Liver (tissue), 7 donors: ENCODE measurements at regions not wholly inside any gene's neighbourhood (a gene's known extent, or its start where the extent isn't known, plus 50 kb on each side); places are given as distances from the start of the nearest gene placed in this dataset.
"Not testable (repeated sequence)": the region's sequence is repeated elsewhere in the genome, so short reads cannot be mapped to it uniquely, and the experiment has no call there.

ENCODE experiments used
- DNase-seq: peaks from one replicate; pipeline ENCODE4 v3.0.0-alpha.2; 2017; ENCODE audit warnings: low spot score
- H3K27ac ChIP-seq, 2 donors: one replicate each; pipeline ENCODE4 v1.7.0; 2013; ENCODE audit warnings: inconsistent platforms in 2 of 2, low read length in 2 of 2, control low read depth in 1 of 2, low read depth in 1 of 2, mild to moderate bottlenecking in 1 of 2
- H3K27me3 ChIP-seq, 4 donors: one replicate each; pipeline versions ENCODE4 v1.6.1 to v1.7.0; 2013; ENCODE audit warnings: low read length in 3 of 4, inconsistent platforms in 1 of 4, mild to moderate bottlenecking in 1 of 4, moderate library complexity in 1 of 4; ENCODE audit not compliant: control insufficient read depth in 4 of 4, insufficient read depth in 4 of 4
- H3K36me3 ChIP-seq, 4 donors: one replicate each; pipeline versions ENCODE4 v1.6.1 to v1.7.0; 2013; ENCODE audit warnings: low read length in 3 of 4, mild to moderate bottlenecking in 3 of 4, low read depth in 1 of 4, moderate library complexity in 1 of 4; ENCODE audit not compliant: control insufficient read depth in 4 of 4, insufficient read depth in 3 of 4
- H3K4me1 ChIP-seq, 4 donors: one replicate each; pipeline versions ENCODE4 v1.6.1 to v1.7.0; 2013; ENCODE audit warnings: low read length in 3 of 4, mild to moderate bottlenecking in 3 of 4, moderate library complexity in 1 of 4; ENCODE audit not compliant: control insufficient read depth in 4 of 4, insufficient read depth in 4 of 4
- H3K4me3 ChIP-seq, 3 donors: one replicate each; pipeline versions ENCODE4 v1.6.1 to v1.7.0; 2013; ENCODE audit warnings: low read length in 3 of 3, control low read depth in 1 of 3, low read depth in 1 of 3, mild to moderate bottlenecking in 1 of 3
- H3K9ac ChIP-seq, 2 donors: one replicate each; pipeline ENCODE4 v1.7.0; 2013; ENCODE audit warnings: low read length in 2 of 2, mild to moderate bottlenecking in 2 of 2, moderate library complexity in 2 of 2, control low read depth in 1 of 2, low read depth in 1 of 2
- H3K9me3 ChIP-seq, 4 donors: one replicate each; pipeline versions ENCODE4 v1.6.1 to v1.7.0; 2013; ENCODE audit warnings: low read length in 3 of 4; ENCODE audit not compliant: control insufficient read depth in 4 of 4
- EGR1 ChIP-seq, 2 donors: IDR thresholded peaks; 2 replicates each; pipeline ENCODE4 v1.6.1; 2016 to 2018; ENCODE audit warnings: antibody characterized with exemption in 2 of 2, low read depth in 2 of 2
- HNF4G ChIP-seq: IDR thresholded peaks from 2 replicates; pipeline ENCODE4 v1.6.1; 2016; ENCODE audit warnings: antibody characterized with exemption
- JUND ChIP-seq, 2 donors: IDR thresholded peaks; 2 replicates each; pipeline ENCODE4 v1.6.1; 2016; ENCODE audit warnings: antibody characterized with exemption in 2 of 2
- MAX ChIP-seq: IDR thresholded peaks from 2 replicates; pipeline ENCODE4 v1.6.1; 2016; ENCODE audit warnings: antibody characterized with exemption
- RAD21 ChIP-seq, 2 donors: IDR thresholded peaks; 2 replicates each; pipeline ENCODE4 v1.6.1; 2016; ENCODE audit warnings: antibody characterized with exemption in 2 of 2, mild to moderate bottlenecking in 2 of 2
- RXRA ChIP-seq, 2 donors: IDR thresholded peaks; 2 replicates each; pipeline ENCODE4 v1.6.1; 2017 to 2018; ENCODE audit warnings: antibody characterized with exemption in 2 of 2, mild to moderate bottlenecking in 1 of 2
- YY1 ChIP-seq: IDR thresholded peaks from 2 replicates; pipeline ENCODE4 v1.6.1; 2016; ENCODE audit warnings: antibody characterized with exemption, mild to moderate bottlenecking
- ZBTB33 ChIP-seq: IDR thresholded peaks from 2 replicates; pipeline ENCODE4 v1.6.1; 2016; ENCODE audit warnings: antibody characterized with exemption
- WGBS: extraction: QIAGEN DNeasy Blood & Tissue Kit; methylation state at CpG from one replicate; pipeline ENCODE4 v1.1.7; 2013; 5-methylcytosine and 5-hydroxymethylcytosine counted together
- TF ChIP-seq, protein P1 (sequence below): IDR thresholded peaks from 2 replicates; pipeline ENCODE4 v1.6.1; 2016; ENCODE audit warnings: antibody characterized with exemption, mild to moderate bottlenecking
- donor health status: healthy.
- donor health status: healthy.
- donor health status: healthy.
- donor health status: healthy.

DNA sequence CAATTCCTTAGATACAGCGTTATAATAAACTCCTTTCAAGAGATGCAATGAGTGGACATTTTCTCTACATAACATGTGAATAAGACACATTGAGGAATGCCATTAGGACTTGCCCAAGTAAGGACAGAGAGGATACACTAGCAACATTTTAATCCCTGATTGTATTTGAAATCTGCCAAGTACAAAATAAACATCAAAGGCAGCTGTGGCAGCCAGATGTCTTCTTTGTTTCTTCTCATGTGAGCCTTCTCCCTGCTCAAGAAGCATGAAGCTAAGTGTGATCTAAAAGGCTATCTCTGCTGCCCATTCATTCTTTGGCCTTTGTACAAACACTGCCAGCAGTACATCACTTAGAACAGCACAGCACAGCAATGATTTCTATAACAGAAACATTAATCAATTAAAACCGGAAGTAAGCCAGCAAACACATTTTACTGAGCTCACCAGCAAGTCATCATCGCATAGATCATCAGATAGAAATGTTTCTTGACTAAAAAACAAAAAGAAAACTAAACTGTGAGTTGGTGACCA lies 364.0 kb downstream of the CNTN6 start:
- DNase-seq: no peak
- H3K9ac ChIP-seq: no peak overlapping the region
- 63% methylated on average over 3 of the region's 3 CpGs for WGBS
- H3K9me3 ChIP-seq: no peaks in the 10 kb centered on the region
- no peak overlapping the region for H3K4me3 ChIP-seq
- no peaks in the 10 kb centered on the region for H3K4me1 ChIP-seq
- no peaks in the 10 kb centered on the region for H3K36me3 ChIP-seq
- H3K27ac ChIP-seq: no peak overlapping the region
- no peaks in the 10 kb centered on the region for H3K27me3 ChIP-seq
- no peak for TF ChIP-seq RAD21 (IDR thresholded peaks at IDR 0.05)
- TF ChIP-seq JUND (IDR thresholded peaks at IDR 0.05): no peak
- no peak for TF ChIP-seq EGR1 (IDR thresholded peaks at IDR 0.05; ENCODE audit: low read depth in 2 of 2)
- TF ChIP-seq MAX: no peak
- TF ChIP-seq ZBTB33: no peak
- TF ChIP-seq YY1: no peak

DNA sequence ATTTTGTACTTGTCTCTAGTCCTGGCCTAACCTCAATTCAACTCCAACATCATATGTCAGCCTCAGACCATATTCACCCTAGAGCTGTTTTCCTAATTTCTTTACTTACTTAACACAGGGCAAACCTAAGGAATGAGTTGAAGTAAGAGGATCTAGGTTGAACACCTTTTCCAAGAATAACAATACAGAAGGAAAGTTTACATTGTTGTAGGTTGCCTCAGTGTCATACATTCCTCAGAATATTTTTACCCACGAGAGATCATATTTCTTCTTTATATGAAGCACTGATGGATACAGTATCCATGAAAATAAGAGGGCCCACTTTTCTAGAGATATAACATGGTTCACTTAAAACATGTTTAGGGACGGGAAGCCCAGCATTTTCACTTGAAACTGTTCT lies 369.5 kb downstream of the CNTN6 start:
- Histone ChIP-seq H3K9me3 (no peaks in the 10 kb centered on the region), H3K4me1 (no peaks in the 10 kb centered on the region), H3K27me3 (no peaks in the 10 kb centered on the region), H3K27ac (no peak overlapping the region), H3K4me3 (no peak overlapping the region), H3K9ac (no peak overlapping the region), H3K36me3 (no peaks in the 10 kb centered on the region)
- whole genome bisulfite sequencing: 64% methylated on average over 2 of the region's 2 CpGs
- no peak for DNase-seq
- TF ChIP-seq, protein P1, sequence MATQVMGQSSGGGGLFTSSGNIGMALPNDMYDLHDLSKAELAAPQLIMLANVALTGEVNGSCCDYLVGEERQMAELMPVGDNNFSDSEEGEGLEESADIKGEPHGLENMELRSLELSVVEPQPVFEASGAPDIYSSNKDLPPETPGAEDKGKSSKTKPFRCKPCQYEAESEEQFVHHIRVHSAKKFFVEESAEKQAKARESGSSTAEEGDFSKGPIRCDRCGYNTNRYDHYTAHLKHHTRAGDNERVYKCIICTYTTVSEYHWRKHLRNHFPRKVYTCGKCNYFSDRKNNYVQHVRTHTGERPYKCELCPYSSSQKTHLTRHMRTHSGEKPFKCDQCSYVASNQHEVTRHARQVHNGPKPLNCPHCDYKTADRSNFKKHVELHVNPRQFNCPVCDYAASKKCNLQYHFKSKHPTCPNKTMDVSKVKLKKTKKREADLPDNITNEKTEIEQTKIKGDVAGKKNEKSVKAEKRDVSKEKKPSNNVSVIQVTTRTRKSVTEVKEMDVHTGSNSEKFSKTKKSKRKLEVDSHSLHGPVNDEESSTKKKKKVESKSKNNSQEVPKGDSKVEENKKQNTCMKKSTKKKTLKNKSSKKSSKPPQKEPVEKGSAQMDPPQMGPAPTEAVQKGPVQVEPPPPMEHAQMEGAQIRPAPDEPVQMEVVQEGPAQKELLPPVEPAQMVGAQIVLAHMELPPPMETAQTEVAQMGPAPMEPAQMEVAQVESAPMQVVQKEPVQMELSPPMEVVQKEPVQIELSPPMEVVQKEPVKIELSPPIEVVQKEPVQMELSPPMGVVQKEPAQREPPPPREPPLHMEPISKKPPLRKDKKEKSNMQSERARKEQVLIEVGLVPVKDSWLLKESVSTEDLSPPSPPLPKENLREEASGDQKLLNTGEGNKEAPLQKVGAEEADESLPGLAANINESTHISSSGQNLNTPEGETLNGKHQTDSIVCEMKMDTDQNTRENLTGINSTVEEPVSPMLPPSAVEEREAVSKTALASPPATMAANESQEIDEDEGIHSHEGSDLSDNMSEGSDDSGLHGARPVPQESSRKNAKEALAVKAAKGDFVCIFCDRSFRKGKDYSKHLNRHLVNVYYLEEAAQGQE: no peak

- Histone ChIP-seq H3K9me3 (no peaks in the 10 kb centered on the region), H3K9ac (no peak overlapping the region), H3K4me1 (no peaks in the 10 kb centered on the region), H3K27ac (no peak overlapping the region), H3K36me3 (no peaks in the 10 kb centered on the region), H3K4me3 (no peak overlapping the region), H3K27me3 (no peaks in the 10 kb centered on the region)
- no peak for TF ChIP-seq HNF4G
- TF ChIP-seq RXRA (IDR thresholded peaks at IDR 0.05): no peak
- no peak for TF ChIP-seq MAX
- TF ChIP-seq JUND (IDR thresholded peaks at IDR 0.05): no peak
- no peak for TF ChIP-seq EGR1 (IDR thresholded peaks at IDR 0.05; ENCODE audit: low read depth in 2 of 2)
- TF ChIP-seq YY1: no peak
- no peak for DNase-seq
- WGBS: 61% methylated on average over 3 of the region's 3 CpGs
These were observed 370.1 kb downstream of the CNTN6 start for GRCh38 chr3:1462856-1463450.

GRCh38 chr3:1465091-1465490 lies 372.3 kb downstream of the CNTN6 start:
- not testable (repeated sequence) for H3K36me3 ChIP-seq, H3K27ac ChIP-seq, H3K27me3 ChIP-seq, H3K4me3 ChIP-seq, H3K9ac ChIP-seq, H3K9me3 ChIP-seq, H3K4me1 ChIP-seq, DNase-seq
- 83% methylated on average over 10 of the region's 10 CpGs for WGBS
